ENCODE measurements at regions not wholly inside any gene's neighbourhood (a gene's known extent, or its start where the extent isn't known, plus 50 kb on each side); places are given as distances from the start of the nearest gene placed in this dataset.

GRCh38 chr1:213715182-213715581 is 272.6 kb upstream of the PROX1 start:
- no peaks in the 10 kb centered on the region for H3K9me3 ChIP-seq (ENCODE audit: insufficient read depth, low read depth, low read length)
- H3K27me3 ChIP-seq (ENCODE audit: insufficient read depth, low read length), result no peaks in the 10 kb centered on the region
- H3K79me2 ChIP-seq (ENCODE audit: insufficient read depth, low read length), result no peaks in the 10 kb centered on the region
- H4K20me1 ChIP-seq (ENCODE audit: insufficient read depth, low read length), result no peaks in the 10 kb centered on the region
- DNase-seq (ENCODE audit: low read depth) (no peak), FAIRE-seq (no peak)
- Mint-ChIP-seq H3K27me3 (ENCODE audit: low read depth, unreplicated experiment) (no peaks in the 10 kb centered on the region), H3K36me3 (ENCODE audit: low read depth, unreplicated experiment) (no peaks in the 10 kb centered on the region), H3K4me3 (ENCODE audit: unreplicated experiment) (no peak overlapping the region), H3K9me3 (ENCODE audit: unreplicated experiment) (peaks cover 8% of the 10 kb centered on the region), H3K27ac (ENCODE audit: unreplicated experiment) (no peak overlapping the region), H3K4me1 (ENCODE audit: low read depth, unreplicated experiment) (no peaks in the 10 kb centered on the region)
- H3K36me3 ChIP-seq (ENCODE audit: insufficient read depth, low read length), result no peaks in the 10 kb centered on the region
- no peaks in the 10 kb centered on the region for H3K4me1 ChIP-seq (ENCODE audit: insufficient read depth, low read length)
- no peak for TF ChIP-seq CTCF (IDR thresholded peaks at IDR 0.05; ENCODE audit: insufficient read depth, low read depth, low read length)
- TF ChIP-seq EZH2 (IDR thresholded peaks at IDR 0.05; ENCODE audit: insufficient read depth, low read length), result no peak
- H2AFZ ChIP-seq (ENCODE audit: low read depth, low read length), result no peak overlapping the region
- no peak overlapping the region for H3K4me3 ChIP-seq (ENCODE audit: insufficient read depth, low read depth, low read length)
- no peak overlapping the region for H3K27ac ChIP-seq (ENCODE audit: low read depth, low read length)
- no peak overlapping the region for H3K9ac ChIP-seq (ENCODE audit: low read length)
- H3K4me2 ChIP-seq (ENCODE audit: low read length), result no peak overlapping the region

GRCh38 chr1:213719462-213719861 is 268.3 kb upstream of the PROX1 start:
- no peak overlapping the region for H3K27ac Mint-ChIP-seq (ENCODE audit: unreplicated experiment)
- H3K4me3 Mint-ChIP-seq (ENCODE audit: unreplicated experiment), result no peak overlapping the region

More at GRCh38 chr1:213719462-213719861, 268.3 kb upstream of the PROX1 start:
- TF ChIP-seq EZH2 (IDR thresholded peaks at IDR 0.05; ENCODE audit: insufficient read depth, low read length) (no peak), CTCF (IDR thresholded peaks at IDR 0.05; ENCODE audit: insufficient read depth, low read depth, low read length) (no peak)
- no peaks in the 10 kb centered on the region for H4K20me1 ChIP-seq (ENCODE audit: insufficient read depth, low read length)
- FAIRE-seq (no peak), DNase-seq (ENCODE audit: low read depth) (no peak)
- H3K4me3 ChIP-seq (ENCODE audit: insufficient read depth, low read depth, low read length), result no peak overlapping the region
- H3K9me3 Mint-ChIP-seq (ENCODE audit: unreplicated experiment), result peaks cover 2% of the 10 kb centered on the region
- H2AFZ ChIP-seq (ENCODE audit: low read depth, low read length), result no peak overlapping the region
- H3K36me3 Mint-ChIP-seq (ENCODE audit: low read depth, unreplicated experiment), result no peaks in the 10 kb centered on the region
- no peak overlapping the region for H3K4me2 ChIP-seq (ENCODE audit: low read length)
- H3K9ac ChIP-seq (ENCODE audit: low read length), result no peak overlapping the region
- H3K27me3 Mint-ChIP-seq (ENCODE audit: low read depth, unreplicated experiment), result peaks cover 11% of the 10 kb centered on the region
- no peaks in the 10 kb centered on the region for H3K4me1 ChIP-seq (ENCODE audit: insufficient read depth, low read length)
- no peaks in the 10 kb centered on the region for H3K27me3 ChIP-seq (ENCODE audit: insufficient read depth, low read length)
- no peaks in the 10 kb centered on the region for H3K79me2 ChIP-seq (ENCODE audit: insufficient read depth, low read length)
- no peak overlapping the region for H3K27ac ChIP-seq (ENCODE audit: low read depth, low read length)
- H3K9me3 ChIP-seq (ENCODE audit: insufficient read depth, low read depth, low read length), result no peaks in the 10 kb centered on the region
- no peaks in the 10 kb centered on the region for H3K36me3 ChIP-seq (ENCODE audit: insufficient read depth, low read length)
- H3K4me1 Mint-ChIP-seq (ENCODE audit: low read depth, unreplicated experiment), result no peaks in the 10 kb centered on the region
